Ishikawa (cell line): ENCODE measurements at regions not wholly inside any gene's neighbourhood (a gene's known extent, or its start where the extent isn't known, plus 50 kb on each side); places are given as distances from the start of the nearest gene placed in this dataset.

ENCODE experiments used
- EGR1 ChIP-seq: IDR thresholded peaks from 2 replicates; pipeline ENCODE4 v1.6.1; 2012
- EP300 ChIP-seq: IDR thresholded peaks from 2 replicates; pipeline ENCODE4 v1.6.1; 2012; ENCODE audit warnings: borderline replicate concordance
- FOXM1 ChIP-seq: IDR thresholded peaks from 2 replicates; pipeline ENCODE4 v1.6.1; 2012; ENCODE audit warnings: low read depth, borderline replicate concordance
- RAD21 ChIP-seq: IDR thresholded peaks from 2 replicates; pipeline ENCODE4 v1.6.1; 2012; ENCODE audit warnings: low read depth
- TAF1 ChIP-seq: IDR thresholded peaks from 2 replicates; pipeline ENCODE4 v1.6.1; 2012; ENCODE audit warnings: low read depth, mild to moderate bottlenecking
- TCF12 ChIP-seq: IDR thresholded peaks from 2 replicates; pipeline ENCODE4 v1.6.1; 2012; ENCODE audit warnings: low read depth
- YY1 ChIP-seq: IDR thresholded peaks from 2 replicates; pipeline ENCODE4 v1.6.1; 2012; ENCODE audit warnings: low read depth
- ZBTB7A ChIP-seq: IDR thresholded peaks from 2 replicates; pipeline ENCODE4 v1.6.1; 2012; ENCODE audit warnings: low read depth
- TF ChIP-seq, protein P1 (sequence below): IDR thresholded peaks from 2 replicates; pipeline ENCODE4 v1.6.1; 2012; ENCODE audit warnings: low read depth, mild to moderate bottlenecking
- TF ChIP-seq, protein P2 (sequence below): IDR thresholded peaks from 2 replicates; pipeline ENCODE4 v1.6.1; 2012
- TF ChIP-seq, protein P3 (sequence below): IDR thresholded peaks from 2 replicates; pipeline ENCODE4 v1.6.1; 2012

DNA sequence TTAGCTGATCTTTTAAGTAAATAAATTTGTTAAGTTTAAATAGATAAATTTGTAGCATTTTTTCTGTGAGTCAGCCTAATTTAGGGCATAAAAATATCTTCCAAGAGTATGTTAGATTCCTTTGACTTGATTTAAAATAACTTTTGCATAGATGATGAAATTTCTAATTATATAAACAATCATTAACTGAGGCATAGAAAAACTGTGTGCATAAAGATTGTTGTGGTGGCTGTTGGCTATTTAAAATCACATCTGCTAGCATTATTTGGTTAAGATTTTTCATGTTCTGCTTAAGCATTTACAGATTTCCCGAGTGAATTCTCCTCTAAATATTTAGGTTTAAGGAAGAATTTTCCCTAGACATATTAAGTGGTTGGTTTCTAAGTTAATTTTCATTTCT lies 223.2 kb downstream of the FSCB start:
- TF ChIP-seq FOXM1 (no peak), EP300 (no peak), EGR1 (no peak), TAF1 (no peak), ZBTB7A (no peak), RAD21 (no peak), YY1 (no peak), TCF12 (no peak)
- TF ChIP-seq, protein P1, sequence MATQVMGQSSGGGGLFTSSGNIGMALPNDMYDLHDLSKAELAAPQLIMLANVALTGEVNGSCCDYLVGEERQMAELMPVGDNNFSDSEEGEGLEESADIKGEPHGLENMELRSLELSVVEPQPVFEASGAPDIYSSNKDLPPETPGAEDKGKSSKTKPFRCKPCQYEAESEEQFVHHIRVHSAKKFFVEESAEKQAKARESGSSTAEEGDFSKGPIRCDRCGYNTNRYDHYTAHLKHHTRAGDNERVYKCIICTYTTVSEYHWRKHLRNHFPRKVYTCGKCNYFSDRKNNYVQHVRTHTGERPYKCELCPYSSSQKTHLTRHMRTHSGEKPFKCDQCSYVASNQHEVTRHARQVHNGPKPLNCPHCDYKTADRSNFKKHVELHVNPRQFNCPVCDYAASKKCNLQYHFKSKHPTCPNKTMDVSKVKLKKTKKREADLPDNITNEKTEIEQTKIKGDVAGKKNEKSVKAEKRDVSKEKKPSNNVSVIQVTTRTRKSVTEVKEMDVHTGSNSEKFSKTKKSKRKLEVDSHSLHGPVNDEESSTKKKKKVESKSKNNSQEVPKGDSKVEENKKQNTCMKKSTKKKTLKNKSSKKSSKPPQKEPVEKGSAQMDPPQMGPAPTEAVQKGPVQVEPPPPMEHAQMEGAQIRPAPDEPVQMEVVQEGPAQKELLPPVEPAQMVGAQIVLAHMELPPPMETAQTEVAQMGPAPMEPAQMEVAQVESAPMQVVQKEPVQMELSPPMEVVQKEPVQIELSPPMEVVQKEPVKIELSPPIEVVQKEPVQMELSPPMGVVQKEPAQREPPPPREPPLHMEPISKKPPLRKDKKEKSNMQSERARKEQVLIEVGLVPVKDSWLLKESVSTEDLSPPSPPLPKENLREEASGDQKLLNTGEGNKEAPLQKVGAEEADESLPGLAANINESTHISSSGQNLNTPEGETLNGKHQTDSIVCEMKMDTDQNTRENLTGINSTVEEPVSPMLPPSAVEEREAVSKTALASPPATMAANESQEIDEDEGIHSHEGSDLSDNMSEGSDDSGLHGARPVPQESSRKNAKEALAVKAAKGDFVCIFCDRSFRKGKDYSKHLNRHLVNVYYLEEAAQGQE = no peak
- TF ChIP-seq, protein P2, sequence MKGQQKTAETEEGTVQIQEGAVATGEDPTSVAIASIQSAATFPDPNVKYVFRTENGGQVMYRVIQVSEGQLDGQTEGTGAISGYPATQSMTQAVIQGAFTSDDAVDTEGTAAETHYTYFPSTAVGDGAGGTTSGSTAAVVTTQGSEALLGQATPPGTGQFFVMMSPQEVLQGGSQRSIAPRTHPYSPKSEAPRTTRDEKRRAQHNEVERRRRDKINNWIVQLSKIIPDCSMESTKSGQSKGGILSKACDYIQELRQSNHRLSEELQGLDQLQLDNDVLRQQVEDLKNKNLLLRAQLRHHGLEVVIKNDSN = no peak
- TF ChIP-seq, protein P3, sequence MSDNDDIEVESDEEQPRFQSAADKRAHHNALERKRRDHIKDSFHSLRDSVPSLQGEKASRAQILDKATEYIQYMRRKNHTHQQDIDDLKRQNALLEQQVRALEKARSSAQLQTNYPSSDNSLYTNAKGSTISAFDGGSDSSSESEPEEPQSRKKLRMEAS = no peak
